Fibroblast of villous mesenchyme (primary cell): ENCODE measurements at regions not wholly inside any gene's neighbourhood (a gene's known extent, or its start where the extent isn't known, plus 50 kb on each side); places are given as distances from the start of the nearest gene placed in this dataset.
"Not testable (repeated sequence)": the region's sequence is repeated elsewhere in the genome, so short reads cannot be mapped to it uniquely, and the experiment has no call there.

Source experiments
- DNase-seq: peaks from one replicate; pipeline ENCODE4 v3.0.0-alpha.2; 2010; ENCODE audit warnings: low read depth
- H3K4me3 ChIP-seq: 2 replicates; pipeline ENCODE4 v1.5.1; 2011; ENCODE audit warnings: low read depth, mild to moderate bottlenecking, low read length
- TF ChIP-seq, protein P1 (sequence below): IDR thresholded peaks from 2 replicates; pipeline ENCODE4 v1.5.1; 2012; ENCODE audit warnings: low read depth, mild to moderate bottlenecking, low read length; ENCODE audit not compliant: insufficient read depth

DNA sequence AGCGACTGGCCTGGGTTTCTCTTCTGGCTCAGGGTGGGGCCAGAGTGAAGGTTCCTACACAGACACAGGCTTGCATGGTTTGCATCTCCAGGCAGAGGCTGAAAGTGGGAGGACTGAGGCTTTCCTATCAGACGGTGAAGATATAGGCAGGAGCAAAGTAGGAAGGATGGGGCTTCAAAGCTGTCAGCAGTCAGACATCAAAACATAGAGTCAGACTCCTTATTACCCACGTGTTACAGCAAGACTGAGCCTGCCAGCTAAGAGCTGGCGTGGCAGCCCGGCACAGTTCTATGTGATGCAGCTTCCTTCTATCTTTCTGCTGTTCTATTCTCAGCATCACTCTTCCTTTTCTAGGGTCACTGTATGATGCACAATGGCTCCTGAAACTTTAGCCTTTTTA lies 445.1 kb downstream of the DOK5 start:
- H3K4me3 ChIP-seq, result no peak overlapping the region
- TF ChIP-seq, protein P1, sequence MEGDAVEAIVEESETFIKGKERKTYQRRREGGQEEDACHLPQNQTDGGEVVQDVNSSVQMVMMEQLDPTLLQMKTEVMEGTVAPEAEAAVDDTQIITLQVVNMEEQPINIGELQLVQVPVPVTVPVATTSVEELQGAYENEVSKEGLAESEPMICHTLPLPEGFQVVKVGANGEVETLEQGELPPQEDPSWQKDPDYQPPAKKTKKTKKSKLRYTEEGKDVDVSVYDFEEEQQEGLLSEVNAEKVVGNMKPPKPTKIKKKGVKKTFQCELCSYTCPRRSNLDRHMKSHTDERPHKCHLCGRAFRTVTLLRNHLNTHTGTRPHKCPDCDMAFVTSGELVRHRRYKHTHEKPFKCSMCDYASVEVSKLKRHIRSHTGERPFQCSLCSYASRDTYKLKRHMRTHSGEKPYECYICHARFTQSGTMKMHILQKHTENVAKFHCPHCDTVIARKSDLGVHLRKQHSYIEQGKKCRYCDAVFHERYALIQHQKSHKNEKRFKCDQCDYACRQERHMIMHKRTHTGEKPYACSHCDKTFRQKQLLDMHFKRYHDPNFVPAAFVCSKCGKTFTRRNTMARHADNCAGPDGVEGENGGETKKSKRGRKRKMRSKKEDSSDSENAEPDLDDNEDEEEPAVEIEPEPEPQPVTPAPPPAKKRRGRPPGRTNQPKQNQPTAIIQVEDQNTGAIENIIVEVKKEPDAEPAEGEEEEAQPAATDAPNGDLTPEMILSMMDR, result no peak

DNA sequence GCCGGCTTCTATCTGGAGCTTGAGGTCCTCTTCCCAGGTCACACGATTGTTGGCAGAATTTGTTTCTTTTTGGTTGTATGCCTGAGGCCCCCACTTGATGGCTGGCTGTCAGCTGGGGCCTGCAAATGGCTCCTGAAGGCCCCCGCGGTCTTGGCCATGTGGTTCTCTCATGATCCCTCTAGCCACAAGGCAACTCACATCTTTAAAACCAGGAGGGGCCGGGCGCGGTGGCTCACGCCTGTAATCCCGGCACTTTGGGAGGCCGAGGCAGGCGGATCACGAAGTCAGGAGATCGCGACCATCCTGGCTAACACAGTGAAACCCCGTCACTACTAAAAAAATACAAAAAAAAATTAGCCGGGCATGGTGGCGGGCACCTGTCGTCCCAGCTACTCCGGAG lies 443.6 kb downstream of the DOK5 start:
- not testable (repeated sequence) for H3K4me3 ChIP-seq, DNase-seq

More for the DNA sequence above, 445.1 kb downstream of the DOK5 start:
- DNase-seq, result no peak

DNA sequence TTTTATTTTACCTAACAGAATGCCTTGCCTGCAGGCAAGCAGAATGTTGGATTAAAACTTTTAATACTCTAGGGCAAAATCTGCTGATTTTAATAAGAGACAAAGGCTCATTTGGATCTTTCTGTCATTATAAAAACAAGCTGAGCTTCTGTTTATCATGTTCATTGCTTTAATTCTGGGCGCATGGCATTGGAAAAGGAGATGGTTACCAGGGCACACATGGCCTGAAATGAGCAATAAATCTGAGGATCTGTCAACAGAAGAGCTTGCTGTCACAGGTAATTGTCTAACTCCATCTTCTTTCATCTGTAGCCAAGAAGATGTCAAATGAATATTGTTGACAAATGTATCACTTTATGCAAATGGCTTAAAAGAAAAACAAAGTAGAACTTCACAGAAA lies 439.6 kb downstream of the DOK5 start:
- H3K4me3 ChIP-seq, result no peak overlapping the region
- DNase-seq, result no peak
- TF ChIP-seq, protein P1, result no peak

DNA sequence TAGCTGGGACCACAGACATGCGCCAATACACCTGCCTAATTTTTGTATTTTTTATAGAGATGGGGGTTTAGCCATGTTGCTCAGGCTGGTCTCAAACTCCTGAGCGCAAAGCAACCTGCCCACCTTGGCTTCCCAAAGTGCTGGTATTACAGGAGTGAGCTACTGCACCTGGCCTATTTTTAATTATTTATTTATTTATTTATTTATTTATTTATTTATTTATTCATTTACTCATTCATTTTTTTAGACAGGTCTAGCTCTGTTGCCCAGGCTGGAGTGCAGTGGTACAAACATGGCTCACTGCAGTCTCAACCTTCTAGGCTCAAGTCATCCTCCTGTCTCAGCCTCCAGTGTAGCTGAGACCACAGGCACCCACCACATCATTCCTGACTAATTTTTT lies 434.3 kb downstream of the DOK5 start:
- TF ChIP-seq, protein P1, result no peak
- no peak overlapping the region for H3K4me3 ChIP-seq
- no peak for DNase-seq

DNA sequence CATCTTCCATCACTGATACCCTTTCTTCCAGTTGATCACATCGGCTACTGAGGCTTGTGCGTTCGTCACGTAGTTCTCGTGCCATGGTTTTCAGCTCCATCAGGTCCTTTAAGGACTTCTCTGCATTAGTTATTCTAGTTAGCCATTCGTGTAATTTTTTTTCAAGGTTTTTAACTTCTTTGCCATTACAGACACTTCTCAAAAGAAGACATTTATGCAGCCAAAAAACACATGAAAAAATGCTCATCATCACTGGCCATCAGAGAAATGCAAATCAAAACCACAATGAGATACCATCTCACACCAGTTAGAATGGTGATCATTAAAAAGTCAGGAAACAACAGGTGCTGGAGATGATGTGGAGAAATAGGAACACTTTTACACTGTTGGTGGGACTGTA lies 430.7 kb downstream of the DOK5 start:
- not testable (repeated sequence) for H3K4me3 ChIP-seq, DNase-seq

DNA sequence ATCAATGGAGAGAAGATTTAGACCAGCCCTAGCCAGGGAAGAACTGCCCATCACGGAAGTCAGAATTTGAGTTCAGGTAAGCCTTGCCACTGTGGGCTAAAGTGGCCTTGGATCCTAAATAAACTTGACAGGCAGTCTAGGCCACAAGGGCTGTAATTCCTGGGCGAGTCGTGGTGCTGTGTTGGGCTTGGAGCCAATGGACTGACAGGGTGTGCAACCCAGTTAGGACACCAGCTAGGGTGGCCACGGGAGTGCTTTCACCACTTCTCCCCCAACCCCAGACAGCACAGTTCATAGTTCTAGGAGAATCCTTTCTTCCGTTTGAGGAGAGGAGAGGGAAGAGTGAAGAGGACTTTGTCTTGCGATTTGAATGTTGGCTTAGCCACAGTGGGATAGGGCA lies 422.4 kb downstream of the DOK5 start:
- TF ChIP-seq, protein P1, result no peak
- no peak overlapping the region for H3K4me3 ChIP-seq
- no peak for DNase-seq

DNA sequence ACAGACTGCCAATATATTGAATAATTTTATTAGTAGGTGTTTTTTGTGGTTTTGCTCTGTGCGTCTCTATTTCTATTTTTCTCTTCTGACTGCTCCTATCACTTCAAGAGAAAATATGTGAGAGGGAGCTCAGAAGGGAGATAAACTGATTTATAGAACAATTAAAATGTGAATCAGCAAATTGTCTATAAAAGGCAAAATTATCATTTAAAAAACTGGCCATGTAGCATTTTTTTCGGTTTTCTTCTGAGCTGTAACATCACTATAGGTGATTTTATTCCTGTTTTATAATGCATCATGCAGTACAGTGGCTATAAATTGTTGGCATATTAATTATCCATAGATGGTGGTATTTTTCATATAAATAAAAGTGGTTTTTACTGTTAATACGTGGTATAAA lies 416.5 kb downstream of the DOK5 start:
- no peak overlapping the region for H3K4me3 ChIP-seq
- TF ChIP-seq, protein P1, result no peak
- no peak for DNase-seq

DNA sequence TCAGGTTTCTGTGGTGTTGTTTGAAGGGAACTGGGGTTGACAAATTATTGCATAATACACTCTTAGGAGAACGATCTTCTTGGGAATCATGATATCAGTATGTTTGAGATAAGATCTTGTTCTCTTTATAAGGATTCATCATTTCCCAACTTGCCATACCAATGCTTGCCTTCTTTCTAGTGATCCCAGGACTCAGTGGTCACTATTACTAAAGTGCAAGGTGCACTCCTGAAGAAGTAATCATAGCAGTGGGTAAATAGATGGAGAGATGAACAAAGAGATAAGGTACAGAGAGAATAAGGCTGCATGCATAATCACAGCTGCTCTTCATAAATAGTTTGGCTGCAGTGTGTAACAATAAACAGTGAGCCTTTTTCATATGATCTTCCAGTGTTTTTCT lies 404.0 kb downstream of the DOK5 start:
- TF ChIP-seq, protein P1, result no peak
- DNase-seq, result no peak

More for the DNA sequence above, 404.0 kb downstream of the DOK5 start:
- H3K4me3 ChIP-seq, result no peak overlapping the region
